ENCODE measurements at regions not wholly inside any gene's neighbourhood (a gene's known extent, or its start where the extent isn't known, plus 50 kb on each side); places are given as distances from the start of the nearest gene placed in this dataset.

GRCh38 chr6:104344223-104344622 is 515.5 kb downstream of the HACE1 start:
- peak; percentile 76; the same call in 1 of the 2 replicates for TF ChIP-seq CBX5 (IDR thresholded peaks at IDR 0.05; ENCODE audit: borderline replicate concordance, low read depth)
- TF ChIP-seq TRIM24 (IDR thresholded peaks at IDR 0.05), result 0 out of 4 replicates have a peak, but pooled peaks of 1 of the 2 experiments have one; percentile 13
- no peak for TF ChIP-seq MBD1 (CRISPR knock-in tag; IDR thresholded peaks at IDR 0.05)
- no peak for TF ChIP-seq SOX6 (IDR thresholded peaks at IDR 0.05)
- 0 out of 3 replicates have a peak, but pooled peaks of 1 of the 2 experiments have one; percentile 27 for TF ChIP-seq CBX3 (IDR thresholded peaks at IDR 0.05; ENCODE audit: borderline replicate concordance in 1 of 2, low read length in 2 of 2)
- no peak for TF ChIP-seq ZNF699 (CRISPR knock-in tag; IDR thresholded peaks at IDR 0.05; ENCODE audit: insufficient replicate concordance)
- no peak for TF ChIP-seq RAD21 (CRISPR knock-in tag; conservative IDR thresholded peaks at IDR 0.05 in 1 of 2, IDR thresholded peaks at IDR 0.05 in 1 of 2)
- DNase-seq (ENCODE audit: extremely low read depth in 1 of 4, low spot score in 3 of 4) (no peak), FAIRE-seq (no peak), ATAC-seq (no peak)
- Histone ChIP-seq H3K27me3 (ENCODE audit: control insufficient read depth in 2 of 2, insufficient read depth in 2 of 2, low read length in 2 of 2) (no peaks in the 10 kb centered on the region), H2AFZ (ENCODE audit: low read depth, low read length) (no peak overlapping the region), H3K4me1 (replicated peaks in 1 of 2; ENCODE audit: control insufficient read depth in 2 of 2, insufficient read depth in 2 of 2, low read length in 2 of 2) (no peaks in the 10 kb centered on the region), H3K36me3 (ENCODE audit: control insufficient read depth, insufficient read depth, low read length) (no peaks in the 10 kb centered on the region), H3K9me3 (replicated peaks; ENCODE audit: control insufficient read depth, insufficient read depth, low read depth, low read length) (0 out of 2 replicates have a peak, but pooled peaks cover 2% of the 10 kb centered on the region), H3K27ac (ENCODE audit: extremely low read depth, low read depth, low read length) (no peak overlapping the region), H3K79me2 (ENCODE audit: control insufficient read depth, insufficient read depth, low read length) (no peaks in the 10 kb centered on the region), H3K9me1 (ENCODE audit: control insufficient read depth, insufficient read depth, low read length) (no peaks in the 10 kb centered on the region), H4K20me1 (replicated peaks; ENCODE audit: control insufficient read depth, insufficient read depth, low read length) (no peaks in the 10 kb centered on the region), H3K9ac (ENCODE audit: insufficient read depth in 1 of 2, low read depth in 2 of 2, low read length in 2 of 2) (no peak overlapping the region), H3K4me3 (no peak overlapping the region), H3K4me2 (ENCODE audit: insufficient read depth, low read length) (no peak overlapping the region)
- ChIA-PET POLR2A (no interaction called here), CTCF (ENCODE audit: low intra/inter-chr PET ratio) (no interaction called here)
- WGBS (ENCODE audit: insufficient coverage, low coverage, missing lambda C conversion rate), result 6% methylated on average over 2 of the region's 2 CpGs
- no TSS peak for BruUV-seq (replicated peaks)
- in situ Hi-C loops (cut with MboI) (no loop called here), intact Hi-C loops (cut with micrococcal nuclease) (no loop called here)
